Head of caudate nucleus (tissue), 42 donors: ENCODE measurements at regions not wholly inside any gene's neighbourhood (a gene's known extent, or its start where the extent isn't known, plus 50 kb on each side); places are given as distances from the start of the nearest gene placed in this dataset.

Experiments
- DNase-seq, 42 donors: peaks; one replicate each; pipeline versions ENCODE4 v3.0.0 to v3.0.0-alpha.2; 2020 to 2021; ENCODE audit warnings: mixed read lengths in 7 of 42
- intact Hi-C: fragments of 100-400 bp; cut with DNase I; formaldehyde crosslinking; loops from one replicate; pipeline ENCODE4 v1.15.0; 2022

- intact Hi-C loops: no loop called here
- DNase-seq: no peak
Measured at GRCh38 chr14:28493516-28493915, 273.1 kb upstream of the FOXG1 start.

GRCh38 chr14:28494196-28494595, 272.4 kb upstream of the FOXG1 start:
- DNase-seq: no peak
- intact Hi-C loops: no loop called here

- no peak for DNase-seq
- intact Hi-C loops: no loop called here
Measured at GRCh38 chr14:28496364-28496763, 270.2 kb upstream of the FOXG1 start.

GRCh38 chr14:28502517-28502916, 264.1 kb upstream of the FOXG1 start:
- intact Hi-C loops: no loop called here
- no peak for DNase-seq

- intact Hi-C loops: no loop called here
- no peak for DNase-seq
Measured at GRCh38 chr14:28515571-28515970, 251.0 kb upstream of the FOXG1 start.

- intact Hi-C loops: no loop called here
- no peak for DNase-seq
Measured at GRCh38 chr14:28536889-28537288, 229.7 kb upstream of the FOXG1 start.

- intact Hi-C loops: no loop called here
- no peak for DNase-seq
Measured at GRCh38 chr14:28542040-28542439, 224.5 kb upstream of the FOXG1 start.

- no peak for DNase-seq
- intact Hi-C loops: no loop called here
Measured at GRCh38 chr14:28565345-28565744, 201.2 kb upstream of the FOXG1 start.

GRCh38 chr14:28570391-28570790, 196.2 kb upstream of the FOXG1 start:
- DNase-seq: no peak
- intact Hi-C loops: no loop called here

GRCh38 chr14:28571636-28572035, 195.0 kb upstream of the FOXG1 start:
- intact Hi-C loops: no loop called here
- no peak for DNase-seq

- intact Hi-C loops: no loop called here
- DNase-seq: no peak
Measured at GRCh38 chr14:28576523-28576922, 190.1 kb upstream of the FOXG1 start.

- no peak for DNase-seq
- intact Hi-C loops: no loop called here
Measured at GRCh38 chr14:28577187-28577586, 189.4 kb upstream of the FOXG1 start.

- intact Hi-C loops: no loop called here
- DNase-seq: no peak
Measured at GRCh38 chr14:28577711-28578131, 188.9 kb upstream of the FOXG1 start.

GRCh38 chr14:28584951-28585350, 181.6 kb upstream of the FOXG1 start:
- DNase-seq: no peak
- intact Hi-C loops: no loop called here

GRCh38 chr14:28589792-28590191, 176.8 kb upstream of the FOXG1 start:
- intact Hi-C loops: no loop called here
- no peak for DNase-seq

GRCh38 chr14:28596391-28596790, 170.2 kb upstream of the FOXG1 start:
- no peak for DNase-seq
- intact Hi-C loops: no loop called here

- intact Hi-C loops: no loop called here
- DNase-seq: no peak
Measured at GRCh38 chr14:28599191-28599590, 167.4 kb upstream of the FOXG1 start.

GRCh38 chr14:28599605-28600004, 167.0 kb upstream of the FOXG1 start:
- no peak for DNase-seq
- intact Hi-C loops: no loop called here

- DNase-seq: no peak
- intact Hi-C loops: no loop called here
Measured at GRCh38 chr14:28603606-28604005, 163.0 kb upstream of the FOXG1 start.

- DNase-seq: no peak
- intact Hi-C loops: no loop called here
Measured at GRCh38 chr14:28607661-28608060, 158.9 kb upstream of the FOXG1 start.

GRCh38 chr14:28608443-28608842, 158.1 kb upstream of the FOXG1 start:
- intact Hi-C loops: no loop called here
- DNase-seq: peak in 25 of 42 donors; percentile 2 to 57 (median 23)
